ENCODE measurements at regions not wholly inside any gene's neighbourhood (a gene's known extent, or its start where the extent isn't known, plus 50 kb on each side); places are given as distances from the start of the nearest gene placed in this dataset.

GRCh38 chr15:61459785-61460707 is 230.9 kb upstream of the RORA start:
- no peak for DNase-seq
- Mint-ChIP-seq H3K4me1 (no peaks in the 10 kb centered on the region), H3K27ac (no peak overlapping the region), H3K4me3 (no peak overlapping the region), H3K27me3 (no peaks in the 10 kb centered on the region), H3K36me3 (no peaks in the 10 kb centered on the region), H3K9me3 (no peaks in the 10 kb centered on the region)
- no peak for ATAC-seq (replicated peaks)

- ATAC-seq (replicated peaks) (no peak), DNase-seq (no peak)
- H3K4me1 Mint-ChIP-seq, result no peaks in the 10 kb centered on the region
- H3K4me3 Mint-ChIP-seq, result no peak overlapping the region
- H3K36me3 Mint-ChIP-seq, result no peaks in the 10 kb centered on the region
- H3K27me3 Mint-ChIP-seq, result peaks cover 0 to 6% of the 10 kb centered on the region in 2 donors
- no peak overlapping the region for H3K27ac Mint-ChIP-seq
- H3K9me3 Mint-ChIP-seq, result peaks cover 0 to 2% of the 10 kb centered on the region in 2 donors
Measured at GRCh38 chr15:61457050-61457733, 228.1 kb upstream of the RORA start.

GRCh38 chr15:61449186-61449702 is 220.1 kb upstream of the RORA start:
- peaks cover 0 to 6% of the 10 kb centered on the region in 2 donors for H3K9me3 Mint-ChIP-seq
- H3K36me3 Mint-ChIP-seq, result no peaks in the 10 kb centered on the region
- peaks cover 0 to 17% of the 10 kb centered on the region in 2 donors for H3K27me3 Mint-ChIP-seq
- no peak overlapping the region for H3K27ac Mint-ChIP-seq
- no peak overlapping the region for H3K4me3 Mint-ChIP-seq
- DNase-seq (no peak), ATAC-seq (replicated peaks) (no peak)
- H3K4me1 Mint-ChIP-seq, result no peaks in the 10 kb centered on the region

- peaks cover 0 to 11% of the 10 kb centered on the region in 2 donors for H3K27me3 Mint-ChIP-seq
- peaks cover 0 to 4% of the 10 kb centered on the region in 2 donors for H3K9me3 Mint-ChIP-seq
- H3K4me1 Mint-ChIP-seq, result no peaks in the 10 kb centered on the region
- H3K4me3 Mint-ChIP-seq, result no peak overlapping the region
- H3K36me3 Mint-ChIP-seq, result no peaks in the 10 kb centered on the region
- DNase-seq, result no peak
- ATAC-seq (replicated peaks), result no peak
- H3K27ac Mint-ChIP-seq, result no peak overlapping the region
Measured at GRCh38 chr15:61447981-61448380, 218.9 kb upstream of the RORA start.

- DNase-seq (no peak), ATAC-seq (replicated peaks) (peak; percentile 51 to 68)
- Mint-ChIP-seq H3K4me3 (no peak overlapping the region), H3K4me1 (no peaks in the 10 kb centered on the region), H3K27me3 (peaks cover 0 to 17% of the 10 kb centered on the region in 2 donors), H3K27ac (no peak overlapping the region), H3K9me3 (peaks cover 0 to 4% of the 10 kb centered on the region in 2 donors), H3K36me3 (no peaks in the 10 kb centered on the region)
Measured at GRCh38 chr15:61444585-61444984, 215.5 kb upstream of the RORA start.

GRCh38 chr15:61442821-61443220 is 213.7 kb upstream of the RORA start:
- Mint-ChIP-seq H3K27ac (no peak overlapping the region), H3K4me3 (no peak overlapping the region), H3K36me3 (no peaks in the 10 kb centered on the region), H3K4me1 (no peaks in the 10 kb centered on the region), H3K27me3 (peaks cover 0 to 13% of the 10 kb centered on the region in 2 donors), H3K9me3 (peaks cover 0 to 4% of the 10 kb centered on the region in 2 donors)
- ATAC-seq (replicated peaks), result no peak
- DNase-seq, result no peak

- Mint-ChIP-seq H3K9me3 (peaks cover 0 to 4% of the 10 kb centered on the region in 2 donors), H3K36me3 (no peaks in the 10 kb centered on the region), H3K27me3 (peaks cover 0 to 11% of the 10 kb centered on the region in 2 donors), H3K27ac (no peak overlapping the region), H3K4me1 (no peaks in the 10 kb centered on the region), H3K4me3 (no peak overlapping the region)
- no peak for DNase-seq
- ATAC-seq (replicated peaks), result no peak
Measured at GRCh38 chr15:61441891-61442290, 212.8 kb upstream of the RORA start.

GRCh38 chr15:61426466-61426865 is 197.4 kb upstream of the RORA start:
- H3K4me3 Mint-ChIP-seq, result no peak overlapping the region
- ATAC-seq (replicated peaks) (no peak), DNase-seq (no peak)
- H3K9me3 Mint-ChIP-seq, result no peaks in the 10 kb centered on the region
- no peaks in the 10 kb centered on the region for H3K4me1 Mint-ChIP-seq
- H3K27me3 Mint-ChIP-seq, result peaks cover 0 to 5% of the 10 kb centered on the region in 2 donors
- no peaks in the 10 kb centered on the region for H3K36me3 Mint-ChIP-seq
- H3K27ac Mint-ChIP-seq, result no peak overlapping the region

- no peaks in the 10 kb centered on the region for H3K9me3 Mint-ChIP-seq
- no peak overlapping the region for H3K27ac Mint-ChIP-seq
- H3K36me3 Mint-ChIP-seq, result no peaks in the 10 kb centered on the region
- DNase-seq, result no peak
- ATAC-seq (replicated peaks), result no peak
- H3K4me1 Mint-ChIP-seq, result no peaks in the 10 kb centered on the region
- H3K27me3 Mint-ChIP-seq, result peaks cover 0 to 5% of the 10 kb centered on the region in 2 donors
- H3K4me3 Mint-ChIP-seq, result no peak overlapping the region
Measured at GRCh38 chr15:61425934-61426333, 196.8 kb upstream of the RORA start.

- DNase-seq (no peak), ATAC-seq (replicated peaks) (no peak)
- H3K27ac Mint-ChIP-seq, result no peak overlapping the region
- no peaks in the 10 kb centered on the region for H3K36me3 Mint-ChIP-seq
- no peaks in the 10 kb centered on the region for H3K4me1 Mint-ChIP-seq
- H3K9me3 Mint-ChIP-seq, result no peaks in the 10 kb centered on the region
- no peak overlapping the region for H3K4me3 Mint-ChIP-seq
- H3K27me3 Mint-ChIP-seq, result peaks cover 0 to 5% of the 10 kb centered on the region in 2 donors
Measured at GRCh38 chr15:61422773-61423172, 193.7 kb upstream of the RORA start.

GRCh38 chr15:61421938-61422337 is 192.8 kb upstream of the RORA start:
- DNase-seq (no peak), ATAC-seq (replicated peaks) (no peak)
- no peaks in the 10 kb centered on the region for H3K9me3 Mint-ChIP-seq
- no peaks in the 10 kb centered on the region for H3K36me3 Mint-ChIP-seq
- H3K4me3 Mint-ChIP-seq, result no peak overlapping the region
- H3K27ac Mint-ChIP-seq, result no peak overlapping the region
- peaks cover 0 to 5% of the 10 kb centered on the region in 2 donors for H3K27me3 Mint-ChIP-seq
- no peaks in the 10 kb centered on the region for H3K4me1 Mint-ChIP-seq

GRCh38 chr15:61421470-61421869 is 192.4 kb upstream of the RORA start:
- no peak for ATAC-seq (replicated peaks)
- H3K36me3 Mint-ChIP-seq, result no peaks in the 10 kb centered on the region
- H3K4me1 Mint-ChIP-seq, result no peaks in the 10 kb centered on the region
- DNase-seq, result no peak
- no peak overlapping the region for H3K27ac Mint-ChIP-seq
- H3K27me3 Mint-ChIP-seq, result peaks cover 0 to 5% of the 10 kb centered on the region in 2 donors
- no peaks in the 10 kb centered on the region for H3K9me3 Mint-ChIP-seq
- no peak overlapping the region for H3K4me3 Mint-ChIP-seq

- no peak overlapping the region for H3K4me3 Mint-ChIP-seq
- DNase-seq, result no peak
- H3K36me3 Mint-ChIP-seq, result no peaks in the 10 kb centered on the region
- H3K4me1 Mint-ChIP-seq, result no peaks in the 10 kb centered on the region
- H3K9me3 Mint-ChIP-seq, result no peaks in the 10 kb centered on the region
- H3K27me3 Mint-ChIP-seq, result peaks cover 0 to 5% of the 10 kb centered on the region in 2 donors
- ATAC-seq (replicated peaks), result no peak
- no peak overlapping the region for H3K27ac Mint-ChIP-seq
Measured at GRCh38 chr15:61420546-61420945, 191.4 kb upstream of the RORA start.

- H3K9me3 Mint-ChIP-seq, result peaks cover 0 to 2% of the 10 kb centered on the region in 2 donors
- peaks cover 0 to 3% of the 10 kb centered on the region in 2 donors for H3K27me3 Mint-ChIP-seq
- no peak overlapping the region for H3K27ac Mint-ChIP-seq
- no peak overlapping the region for H3K4me3 Mint-ChIP-seq
- H3K4me1 Mint-ChIP-seq, result no peaks in the 10 kb centered on the region
- H3K36me3 Mint-ChIP-seq, result no peaks in the 10 kb centered on the region
- DNase-seq, result no peak
- no peak for ATAC-seq (replicated peaks)
Measured at GRCh38 chr15:61415617-61416120, 186.6 kb upstream of the RORA start.

All from stimulated activated naive B cell treated with anti-CD40 and anti-IgM and Interleukin-4, amounts not matched to agents 10 μg/mL and 1 μg/mL and 100 μg/mL, for 72 hours (primary cell).